ENCODE measurements at regions not wholly inside any gene's neighbourhood (a gene's known extent, or its start where the extent isn't known, plus 50 kb on each side); places are given as distances from the start of the nearest gene placed in this dataset.

DNA sequence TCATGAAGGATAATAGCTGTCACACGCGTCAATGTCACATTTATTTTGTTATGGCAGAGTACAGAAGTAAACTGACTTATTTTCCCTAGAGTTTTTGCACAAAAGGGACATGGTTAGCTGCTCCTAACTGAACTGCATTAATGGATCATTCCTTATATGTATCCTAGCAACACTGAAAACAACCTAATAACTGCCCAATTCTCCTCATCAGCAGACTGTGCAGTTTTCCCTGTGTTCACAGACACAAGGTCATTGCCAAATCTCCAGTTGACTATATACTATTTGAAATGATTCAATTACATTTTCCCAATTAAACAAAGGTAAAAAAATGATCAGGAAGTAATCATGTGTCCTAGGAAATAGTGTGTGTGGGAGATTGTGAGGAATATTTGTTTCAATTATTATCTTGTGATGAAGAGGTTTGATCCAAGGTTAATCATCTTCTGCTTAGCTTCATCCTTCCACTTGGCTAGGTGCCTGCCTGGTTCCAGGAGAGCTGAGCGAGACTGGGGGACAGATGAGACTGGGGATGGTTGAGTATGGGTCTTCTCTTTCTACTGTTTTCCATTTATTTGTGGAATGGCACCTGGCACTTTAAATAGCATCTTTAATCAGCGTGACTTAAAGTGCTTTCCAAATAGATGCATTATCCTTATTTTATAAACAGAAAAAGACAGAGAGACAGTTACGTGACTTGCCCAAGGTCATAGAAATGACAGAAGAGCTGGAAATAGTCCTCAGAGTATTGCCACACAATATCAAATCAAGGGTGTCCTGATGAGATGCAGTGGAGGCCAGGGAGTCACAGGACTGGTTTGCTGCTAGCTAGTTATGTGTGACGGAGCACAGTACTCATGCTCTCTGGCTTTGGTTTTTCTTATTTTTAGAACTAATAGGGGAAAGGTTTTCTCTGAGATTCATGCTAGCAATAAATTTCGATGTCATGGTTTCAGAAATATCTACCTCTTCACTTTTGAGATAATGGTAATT lies 335.6 kb downstream of the PIK3C3 start:
- Histone ChIP-seq H3K27me3 (no peaks in the 10 kb centered on the region), H3K36me3 (no peaks in the 10 kb centered on the region), H3K4me1 (ENCODE audit: low read depth) (no peaks in the 10 kb centered on the region), H3K9me3 (ENCODE audit: low read depth) (no peaks in the 10 kb centered on the region), H3K27ac (no peak overlapping the region), H3K4me3 (no peak overlapping the region)
- TF ChIP-seq, protein P1, sequence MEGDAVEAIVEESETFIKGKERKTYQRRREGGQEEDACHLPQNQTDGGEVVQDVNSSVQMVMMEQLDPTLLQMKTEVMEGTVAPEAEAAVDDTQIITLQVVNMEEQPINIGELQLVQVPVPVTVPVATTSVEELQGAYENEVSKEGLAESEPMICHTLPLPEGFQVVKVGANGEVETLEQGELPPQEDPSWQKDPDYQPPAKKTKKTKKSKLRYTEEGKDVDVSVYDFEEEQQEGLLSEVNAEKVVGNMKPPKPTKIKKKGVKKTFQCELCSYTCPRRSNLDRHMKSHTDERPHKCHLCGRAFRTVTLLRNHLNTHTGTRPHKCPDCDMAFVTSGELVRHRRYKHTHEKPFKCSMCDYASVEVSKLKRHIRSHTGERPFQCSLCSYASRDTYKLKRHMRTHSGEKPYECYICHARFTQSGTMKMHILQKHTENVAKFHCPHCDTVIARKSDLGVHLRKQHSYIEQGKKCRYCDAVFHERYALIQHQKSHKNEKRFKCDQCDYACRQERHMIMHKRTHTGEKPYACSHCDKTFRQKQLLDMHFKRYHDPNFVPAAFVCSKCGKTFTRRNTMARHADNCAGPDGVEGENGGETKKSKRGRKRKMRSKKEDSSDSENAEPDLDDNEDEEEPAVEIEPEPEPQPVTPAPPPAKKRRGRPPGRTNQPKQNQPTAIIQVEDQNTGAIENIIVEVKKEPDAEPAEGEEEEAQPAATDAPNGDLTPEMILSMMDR (IDR thresholded peaks at IDR 0.05; ENCODE audit: low read depth, low read length): no peak
- no peak for DNase-seq (ENCODE audit: low read depth in 1 of 2, low spot score in 1 of 2)

DNA sequence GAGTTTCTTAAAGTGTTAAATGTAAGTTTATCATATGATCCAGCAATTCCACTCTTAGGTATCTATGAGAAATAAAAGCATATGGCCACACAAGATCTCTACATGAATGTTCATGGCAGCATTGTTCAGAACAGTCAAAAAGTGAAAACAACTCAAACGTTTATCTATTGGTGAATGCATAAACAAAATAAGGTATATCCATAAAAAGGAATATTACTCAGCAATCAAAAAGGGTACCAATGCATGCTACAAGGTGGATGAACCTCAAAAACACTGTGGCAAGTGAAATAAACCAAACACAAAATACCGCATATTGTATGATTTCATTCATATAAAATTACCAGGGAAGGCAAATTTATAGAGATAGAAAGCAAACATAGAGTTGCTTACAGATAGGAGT lies 337.6 kb downstream of the PIK3C3 start:
- Histone ChIP-seq H3K27ac (no peak overlapping the region), H3K4me1 (ENCODE audit: low read depth) (no peaks in the 10 kb centered on the region), H3K36me3 (no peaks in the 10 kb centered on the region), H3K9me3 (ENCODE audit: low read depth) (no peaks in the 10 kb centered on the region), H3K4me3 (no peak overlapping the region), H3K27me3 (no peaks in the 10 kb centered on the region)
- no peak for DNase-seq (ENCODE audit: low read depth in 1 of 2, low spot score in 1 of 2)
- TF ChIP-seq, protein P1 (IDR thresholded peaks at IDR 0.05; ENCODE audit: low read depth, low read length): no peak

DNA sequence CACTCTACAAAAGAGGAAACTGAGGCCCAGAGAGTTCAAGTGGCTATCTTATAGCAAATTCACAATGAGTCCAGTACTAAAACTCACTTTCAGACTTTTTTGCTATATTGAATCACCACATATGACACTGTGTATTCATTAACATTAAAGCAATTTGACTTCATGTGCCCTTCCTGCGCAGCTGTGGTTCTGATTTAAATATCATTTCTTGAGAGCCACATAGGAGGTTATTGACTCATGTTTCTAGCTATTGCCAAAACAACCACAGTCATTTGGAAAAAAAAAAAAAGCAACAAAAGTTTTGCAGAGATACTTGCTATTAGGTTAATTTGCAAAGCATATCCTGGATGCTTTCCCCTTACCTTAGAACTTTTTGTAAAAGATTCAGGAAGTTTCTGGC lies 341.2 kb downstream of the PIK3C3 start:
- TF ChIP-seq, protein P1 (IDR thresholded peaks at IDR 0.05; ENCODE audit: low read depth, low read length): no peak
- H3K9me3 ChIP-seq (ENCODE audit: low read depth): no peaks in the 10 kb centered on the region
- no peak overlapping the region for H3K27ac ChIP-seq
- peaks cover 6% of the 10 kb centered on the region for H3K27me3 ChIP-seq
- DNase-seq (ENCODE audit: low read depth in 1 of 2, low spot score in 1 of 2): no peak
- H3K4me3 ChIP-seq: no peak overlapping the region
- H3K36me3 ChIP-seq: no peaks in the 10 kb centered on the region
- no peaks in the 10 kb centered on the region for H3K4me1 ChIP-seq (ENCODE audit: low read depth)

DNA sequence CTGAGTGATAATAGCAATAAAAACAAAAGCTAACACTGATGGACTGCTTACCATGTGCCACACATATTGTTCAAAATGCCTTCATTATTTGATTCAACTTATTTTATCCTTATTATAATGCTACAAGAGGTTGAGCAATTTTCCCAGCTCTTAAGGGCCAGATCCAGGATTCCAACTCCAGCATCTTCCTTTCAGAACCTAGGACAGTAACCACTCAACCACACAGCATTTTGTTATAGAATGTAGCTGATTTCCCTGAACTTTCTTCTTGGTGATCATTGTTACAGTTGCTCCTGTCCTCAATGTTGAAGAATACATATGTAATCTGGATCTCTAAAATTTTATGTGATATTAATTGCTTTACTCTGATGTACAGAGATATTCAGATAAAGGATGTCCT lies 341.7 kb downstream of the PIK3C3 start:
- Histone ChIP-seq H3K9me3 (ENCODE audit: low read depth) (no peaks in the 10 kb centered on the region), H3K27ac (no peak overlapping the region), H3K27me3 (peaks cover 9% of the 10 kb centered on the region), H3K4me3 (no peak overlapping the region), H3K36me3 (no peaks in the 10 kb centered on the region), H3K4me1 (ENCODE audit: low read depth) (no peaks in the 10 kb centered on the region)
- DNase-seq (ENCODE audit: low read depth in 1 of 2, low spot score in 1 of 2): peak; percentile 17 to 21
- TF ChIP-seq, protein P1 (IDR thresholded peaks at IDR 0.05; ENCODE audit: low read depth, low read length): no peak

DNA sequence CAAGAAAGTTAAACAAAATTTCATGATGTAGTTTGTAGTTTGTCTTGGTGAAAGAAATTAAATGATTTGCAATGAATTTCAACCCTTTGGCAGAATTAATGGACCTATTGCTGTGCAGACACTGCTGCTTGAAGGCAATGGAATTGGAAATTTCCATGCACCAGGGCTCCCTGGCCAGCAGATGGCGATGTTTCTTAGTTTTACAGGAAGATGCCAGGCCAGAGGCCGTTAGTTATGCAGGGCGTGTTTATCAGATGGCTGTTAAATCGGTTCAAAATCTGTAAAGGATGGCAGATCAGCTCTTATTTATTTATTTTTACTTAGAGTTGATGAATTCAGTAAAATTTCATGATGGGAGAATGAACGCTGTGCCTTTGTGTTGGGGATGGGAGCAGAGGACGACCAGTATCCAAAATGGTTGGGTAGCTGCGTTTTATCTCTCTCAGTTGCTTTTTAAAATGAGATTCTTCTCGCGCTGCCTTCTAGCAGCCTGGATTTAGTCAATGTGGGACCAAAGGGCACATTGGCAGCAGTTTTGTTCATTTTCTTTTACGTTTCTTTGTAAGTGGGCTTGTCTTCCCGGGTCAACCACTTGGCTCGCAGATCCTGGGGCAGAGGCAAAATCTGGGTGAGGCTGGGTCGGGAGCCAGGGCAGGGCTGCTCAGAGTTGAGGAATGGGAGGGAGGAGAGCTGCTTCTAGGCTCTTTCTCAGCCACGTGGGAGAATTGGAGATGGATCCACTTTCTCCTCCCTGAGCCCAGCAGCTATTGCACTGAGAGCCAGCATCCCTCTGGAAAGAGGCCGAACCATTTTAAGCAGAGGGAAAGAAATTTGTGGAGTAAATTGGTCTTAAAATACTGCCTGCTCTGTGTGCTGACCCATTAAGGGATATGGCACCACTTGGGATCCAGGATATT lies 344.0 kb downstream of the PIK3C3 start:
- no peak overlapping the region for H3K4me3 ChIP-seq
- DNase-seq (ENCODE audit: low read depth in 1 of 2, low spot score in 1 of 2): peak; percentile 83
- TF ChIP-seq, protein P1 (IDR thresholded peaks at IDR 0.05; ENCODE audit: low read depth, low read length): peak; percentile 91
- H3K4me1 ChIP-seq (ENCODE audit: low read depth): no peaks in the 10 kb centered on the region
- no peaks in the 10 kb centered on the region for H3K36me3 ChIP-seq
- no peak overlapping the region for H3K27ac ChIP-seq
- H3K27me3 ChIP-seq: peaks cover 25% of the 10 kb centered on the region
- H3K9me3 ChIP-seq (ENCODE audit: low read depth): no peaks in the 10 kb centered on the region

Data from cardiac muscle cell (in vitro differentiated cells and primary cell).